C4-2B (cell line): ENCODE measurements at regions not wholly inside any gene's neighbourhood (a gene's known extent, or its start where the extent isn't known, plus 50 kb on each side); places are given as distances from the start of the nearest gene placed in this dataset.

Experiments used
- CTCF ChIP-seq: fragments of 450-650 bp; conservative IDR thresholded peaks from 2 replicates; pipeline ENCODE4 v1.5.1; 2017; ENCODE audit warnings: mild to moderate bottlenecking
- ZFX ChIP-seq: fragments of 450-650 bp; IDR thresholded peaks from 2 replicates; pipeline ENCODE4 v1.6.1; 2017

GRCh38 chr3:36165509-36166290, 214.6 kb upstream of the STAC start:
- TF ChIP-seq CTCF, result no peak
- no peak for TF ChIP-seq ZFX
